COLO668 (cell line): ENCODE measurements at regions not wholly inside any gene's neighbourhood (a gene's known extent, or its start where the extent isn't known, plus 50 kb on each side); places are given as distances from the start of the nearest gene placed in this dataset.
"Not testable (repeated sequence)": the region's sequence is repeated elsewhere in the genome, so short reads cannot be mapped to it uniquely, and the experiment has no call there.

Experiments used
- DNase-seq: peaks from one replicate; lab custom pipeline; 2025; ENCODE audit not compliant: unreplicated experiment; lab: John Stamatoyannopoulos, UW

- no peak for DNase-seq
Observed at GRCh38 chrX:120718969-120719368, 89.1 kb upstream of the C1GALT1C1 start.

- not testable (repeated sequence) for DNase-seq
Observed at GRCh38 chrX:120702337-120702736, 72.5 kb upstream of the C1GALT1C1 start.

- no peak for DNase-seq
Observed at GRCh38 chrX:120697053-120697452, 67.2 kb upstream of the C1GALT1C1 start.

GRCh38 chrX:120692319-120692718, 62.5 kb upstream of the C1GALT1C1 start:
- DNase-seq = no peak

GRCh38 chrX:120690941-120691340, 61.1 kb upstream of the C1GALT1C1 start:
- no peak for DNase-seq

- DNase-seq = no peak
Observed at GRCh38 chrX:120690344-120690743, 60.5 kb upstream of the C1GALT1C1 start.

- DNase-seq = no peak
Observed at GRCh38 chrX:120680090-120680489, 50.2 kb upstream of the C1GALT1C1 start.
